SJCRH30 (cell line): ENCODE measurements at regions not wholly inside any gene's neighbourhood (a gene's known extent, or its start where the extent isn't known, plus 50 kb on each side); places are given as distances from the start of the nearest gene placed in this dataset.

Experiments used
- DNase-seq, 2 experiments: peaks; one replicate each; pipeline ENCODE4 v3.0.0-alpha.2; 2015 to 2020
- H3K27ac ChIP-seq: fragments of 250-450 bp; sonication (Bioruptor Pico); 2 replicates; pipeline ENCODE4 v1.5.1; 2020; ENCODE audit warnings: mild to moderate bottlenecking, moderate library complexity
- H3K27me3 ChIP-seq: fragments of 250-450 bp; sonication (Bioruptor Pico); 2 replicates; pipeline ENCODE4 v1.5.1; 2020; ENCODE audit warnings: mild to moderate bottlenecking, moderate library complexity
- H3K36me3 ChIP-seq: fragments of 250-450 bp; sonication (Bioruptor Pico); 2 replicates; pipeline ENCODE4 v1.5.1; 2020; ENCODE audit warnings: mild to moderate bottlenecking, moderate library complexity
- H3K4me1 ChIP-seq: fragments of 250-450 bp; sonication (Bioruptor Pico); 2 replicates; pipeline ENCODE4 v1.5.1; 2020; ENCODE audit warnings: mild to moderate bottlenecking, moderate library complexity
- H3K4me3 ChIP-seq: fragments of 250-450 bp; sonication (Bioruptor Pico); 2 replicates; pipeline ENCODE4 v1.5.1; 2020; ENCODE audit warnings: mild to moderate bottlenecking, moderate library complexity
- H3K9me3 ChIP-seq: fragments of 250-450 bp; sonication (Bioruptor Pico); replicated peaks from 2 replicates; pipeline ENCODE4 v1.5.1; 2020; ENCODE audit warnings: mild to moderate bottlenecking, moderate library complexity

- Histone ChIP-seq H3K27me3 (no peaks in the 10 kb centered on the region), H3K9me3 (no peaks in the 10 kb centered on the region), H3K4me3 (no peak overlapping the region), H3K36me3 (no peaks in the 10 kb centered on the region), H3K27ac (no peak overlapping the region), H3K4me1 (no peaks in the 10 kb centered on the region; the same call in 1 of the 2 replicates)
- no peak for DNase-seq
These were observed 73.7 kb upstream of the PJA2 start for GRCh38 chr5:109483395-109483971.

DNA sequence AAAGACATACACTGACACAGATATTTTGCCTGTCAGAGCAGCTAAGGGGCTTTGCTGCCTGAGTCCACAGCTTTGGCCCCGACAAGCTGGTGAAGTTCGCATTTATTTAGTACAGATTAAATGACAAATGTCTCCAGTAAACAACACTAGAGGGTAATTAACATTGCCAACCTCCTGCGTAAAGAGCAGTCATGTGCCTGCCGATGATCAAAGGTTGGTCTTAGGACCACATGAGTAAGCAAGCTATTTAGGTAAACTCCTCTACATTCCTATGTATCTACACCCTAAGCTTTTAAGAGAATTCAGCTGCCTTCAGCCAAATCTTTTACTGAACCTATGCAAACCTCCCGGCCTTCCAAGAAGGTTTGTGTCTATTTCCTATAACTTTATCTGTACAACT lies 73.0 kb upstream of the PJA2 start:
- H3K36me3 ChIP-seq = no peaks in the 10 kb centered on the region
- H3K27me3 ChIP-seq = no peaks in the 10 kb centered on the region
- H3K27ac ChIP-seq = no peak overlapping the region
- no peak for DNase-seq
- no peaks in the 10 kb centered on the region; the same call in 1 of the 2 replicates for H3K4me1 ChIP-seq
- H3K9me3 ChIP-seq = no peaks in the 10 kb centered on the region
- H3K4me3 ChIP-seq = no peak overlapping the region

DNA sequence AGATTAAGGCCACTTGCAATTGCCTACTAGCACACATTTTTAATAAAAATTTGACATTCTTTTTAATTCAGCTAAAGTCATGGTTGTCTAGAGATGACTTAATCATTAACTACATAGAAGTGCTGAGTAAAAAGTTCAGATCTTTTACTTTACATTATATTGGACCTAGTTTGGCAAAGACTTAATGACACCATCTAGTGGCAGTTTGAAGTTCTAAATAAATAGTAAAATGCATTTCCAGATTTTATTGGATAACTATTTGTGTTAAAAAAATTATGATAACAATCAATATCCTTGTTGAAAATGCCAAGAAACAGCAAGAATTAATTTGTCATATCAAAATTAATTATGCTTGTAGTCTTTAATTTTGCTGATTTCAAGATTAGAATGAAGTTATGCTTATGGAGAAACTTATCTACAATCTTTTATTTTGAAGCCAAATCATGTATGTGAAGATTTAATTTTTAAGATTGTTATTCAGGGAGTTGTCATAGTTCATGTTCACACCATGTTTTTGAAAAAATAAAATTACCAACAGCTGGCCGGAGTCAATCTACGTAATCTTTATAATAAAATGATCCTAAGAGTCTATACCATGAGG lies 69.6 kb upstream of the PJA2 start:
- DNase-seq = peak in 1 of 2 experiments; percentile 35
- no peak overlapping the region for H3K27ac ChIP-seq

GRCh38 chr5:109478830-109479229 lies 69.1 kb upstream of the PJA2 start:
- Histone ChIP-seq H3K36me3 (no peaks in the 10 kb centered on the region), H3K4me3 (no peak overlapping the region), H3K9me3 (no peaks in the 10 kb centered on the region), H3K27me3 (no peaks in the 10 kb centered on the region), H3K4me1 (no peaks in the 10 kb centered on the region), H3K27ac (no peak overlapping the region)
- DNase-seq = no peak

More for the DNA sequence above, 69.6 kb upstream of the PJA2 start:
- Histone ChIP-seq H3K36me3 (no peaks in the 10 kb centered on the region), H3K27me3 (no peaks in the 10 kb centered on the region), H3K9me3 (no peaks in the 10 kb centered on the region), H3K4me1 (no peaks in the 10 kb centered on the region), H3K4me3 (no peak overlapping the region)

DNA sequence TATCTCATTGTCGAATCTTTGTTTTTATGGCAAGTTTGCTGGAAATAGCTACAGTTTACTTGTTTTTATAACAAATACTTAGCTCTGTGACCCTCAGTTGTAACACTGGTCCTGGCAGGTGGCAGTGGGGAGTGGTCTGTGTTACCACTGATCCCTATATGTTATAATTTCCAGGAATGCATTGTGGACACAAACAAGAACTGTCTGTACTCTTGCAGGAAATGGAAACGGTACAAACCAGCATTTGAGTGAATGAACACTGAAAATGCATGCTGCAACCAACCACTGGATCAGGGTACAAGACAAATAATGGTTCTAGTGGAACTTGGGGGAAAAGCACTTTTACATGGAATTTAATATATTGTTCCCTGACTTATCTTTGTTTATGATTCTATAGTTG lies 66.5 kb upstream of the PJA2 start:
- Histone ChIP-seq H3K27ac (no peak overlapping the region), H3K36me3 (no peaks in the 10 kb centered on the region), H3K9me3 (no peaks in the 10 kb centered on the region), H3K4me1 (no peaks in the 10 kb centered on the region), H3K27me3 (no peaks in the 10 kb centered on the region), H3K4me3 (no peak overlapping the region)
- no peak for DNase-seq

DNA sequence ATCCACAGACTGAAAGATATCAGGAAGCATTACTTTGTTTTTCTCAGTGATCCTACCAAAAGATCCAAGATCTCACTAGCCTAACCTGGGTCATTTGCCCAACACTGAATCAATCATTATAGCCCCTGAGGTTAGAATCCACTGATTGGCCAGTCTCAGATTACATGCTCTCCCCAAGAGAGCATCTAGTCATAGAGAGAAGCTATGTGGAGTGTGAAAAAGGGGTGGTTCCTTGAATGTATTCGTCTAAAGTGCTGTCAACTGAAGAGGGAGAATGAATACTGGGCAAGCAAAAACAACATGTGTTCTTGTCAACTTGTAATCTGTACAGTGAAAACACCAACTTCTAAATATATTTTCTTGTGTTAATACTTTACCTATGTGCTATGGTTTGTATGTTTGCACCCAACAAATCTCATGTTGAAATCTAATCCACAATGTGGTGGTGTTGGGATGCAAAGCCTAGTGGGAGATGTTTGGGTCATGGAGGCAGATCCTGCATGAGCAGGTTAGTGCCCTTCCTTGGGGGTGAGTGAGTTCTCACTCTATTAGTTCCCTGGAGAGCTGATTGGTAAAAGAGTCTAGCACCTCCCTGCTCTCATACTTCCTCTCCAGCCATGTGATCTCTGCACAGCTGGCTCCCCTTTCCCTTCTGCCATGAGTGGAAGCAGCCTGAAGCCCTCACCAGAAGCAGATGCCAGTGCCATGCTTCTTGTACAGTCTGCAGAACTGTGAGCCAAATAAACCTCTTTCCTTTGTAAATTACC lies 60.3 kb upstream of the PJA2 start:
- no peaks in the 10 kb centered on the region; the same call in 1 of the 2 replicates for H3K9me3 ChIP-seq
- H3K27ac ChIP-seq = no peak overlapping the region
- no peak for DNase-seq
- no peaks in the 10 kb centered on the region for H3K36me3 ChIP-seq
- H3K27me3 ChIP-seq = no peaks in the 10 kb centered on the region
- H3K4me1 ChIP-seq = peaks cover 8% of the 10 kb centered on the region
- no peak overlapping the region for H3K4me3 ChIP-seq

DNA sequence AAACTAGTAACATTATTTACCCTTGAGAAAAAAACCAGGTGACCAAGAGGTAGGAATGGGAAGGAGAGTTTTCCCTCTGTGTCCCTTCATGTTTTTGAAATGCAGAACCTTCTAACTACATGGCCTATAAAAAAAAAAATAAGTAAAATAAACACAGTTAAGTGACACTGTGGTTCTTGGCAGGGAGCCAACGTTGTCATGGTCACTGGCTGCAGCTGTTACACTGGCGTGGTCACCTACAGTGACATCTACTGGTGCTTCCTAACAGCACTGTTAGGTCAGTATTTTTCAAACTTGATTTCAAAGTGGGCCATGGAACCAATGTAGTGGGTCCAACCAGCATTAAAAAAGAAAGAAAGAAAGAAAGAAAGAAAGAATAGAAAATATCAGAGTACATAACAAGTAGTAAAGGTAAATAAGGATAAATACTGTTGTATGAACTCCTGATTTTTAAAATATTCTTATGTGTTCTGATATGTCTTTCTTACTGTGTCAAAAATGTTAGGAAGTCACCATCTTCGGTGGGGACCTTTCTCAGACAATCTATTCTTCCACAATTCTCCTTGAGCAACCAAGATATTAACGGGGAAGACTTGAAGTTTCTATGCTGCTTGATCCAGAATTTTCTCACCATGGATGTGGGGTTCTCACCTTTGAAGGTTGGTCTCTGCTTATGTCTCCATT lies 59.1 kb upstream of the PJA2 start:
- DNase-seq = peak; percentile 95 to 98
- Histone ChIP-seq H3K27ac (no peak overlapping the region), H3K36me3 (no peaks in the 10 kb centered on the region), H3K27me3 (no peaks in the 10 kb centered on the region), H3K4me3 (no peak overlapping the region), H3K4me1 (peaks cover 8% of the 10 kb centered on the region), H3K9me3 (no peaks in the 10 kb centered on the region; the same call in 1 of the 2 replicates)

GRCh38 chr5:109468288-109468676 lies 58.5 kb upstream of the PJA2 start:
- Histone ChIP-seq H3K4me1 (peaks cover 8% of the 10 kb centered on the region), H3K4me3 (no peak overlapping the region), H3K36me3 (no peaks in the 10 kb centered on the region), H3K27ac (no peak overlapping the region), H3K27me3 (no peaks in the 10 kb centered on the region), H3K9me3 (no peaks in the 10 kb centered on the region; the same call in 1 of the 2 replicates)
- DNase-seq = no peak

- H3K27ac ChIP-seq = no peak overlapping the region
These were observed 57.3 kb upstream of the PJA2 start for GRCh38 chr5:109467058-109467457.

More at GRCh38 chr5:109467058-109467457, 57.3 kb upstream of the PJA2 start:
- H3K27me3 ChIP-seq = no peaks in the 10 kb centered on the region
- no peaks in the 10 kb centered on the region; the same call in 1 of the 2 replicates for H3K9me3 ChIP-seq
- H3K36me3 ChIP-seq = no peaks in the 10 kb centered on the region
- DNase-seq = no peak
- H3K4me1 ChIP-seq = peaks cover 8% of the 10 kb centered on the region
- no peak overlapping the region for H3K4me3 ChIP-seq
